ENCODE measurements at regions not wholly inside any gene's neighbourhood (a gene's known extent, or its start where the extent isn't known, plus 50 kb on each side); places are given as distances from the start of the nearest gene placed in this dataset.

DNA sequence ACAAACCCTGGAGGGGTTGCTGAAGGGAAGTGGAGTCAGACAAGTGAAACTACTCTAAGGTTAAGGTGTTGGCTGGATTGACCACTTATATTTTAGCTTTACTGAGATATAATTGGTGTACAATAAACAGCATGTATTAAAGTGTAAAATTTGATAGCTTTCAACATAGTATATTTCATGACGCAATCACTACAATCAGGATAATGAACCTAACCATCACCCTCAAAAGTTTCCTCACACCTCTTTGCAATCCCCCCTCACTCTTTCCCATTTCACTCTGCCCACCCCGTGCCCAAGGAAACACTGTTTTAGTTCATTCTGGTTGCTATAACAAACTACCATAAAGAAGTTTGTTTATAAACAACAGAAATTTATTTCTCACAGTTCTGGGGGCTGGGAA lies 508.0 kb downstream of the FGF9 start:
- TF ChIP-seq, protein P1, sequence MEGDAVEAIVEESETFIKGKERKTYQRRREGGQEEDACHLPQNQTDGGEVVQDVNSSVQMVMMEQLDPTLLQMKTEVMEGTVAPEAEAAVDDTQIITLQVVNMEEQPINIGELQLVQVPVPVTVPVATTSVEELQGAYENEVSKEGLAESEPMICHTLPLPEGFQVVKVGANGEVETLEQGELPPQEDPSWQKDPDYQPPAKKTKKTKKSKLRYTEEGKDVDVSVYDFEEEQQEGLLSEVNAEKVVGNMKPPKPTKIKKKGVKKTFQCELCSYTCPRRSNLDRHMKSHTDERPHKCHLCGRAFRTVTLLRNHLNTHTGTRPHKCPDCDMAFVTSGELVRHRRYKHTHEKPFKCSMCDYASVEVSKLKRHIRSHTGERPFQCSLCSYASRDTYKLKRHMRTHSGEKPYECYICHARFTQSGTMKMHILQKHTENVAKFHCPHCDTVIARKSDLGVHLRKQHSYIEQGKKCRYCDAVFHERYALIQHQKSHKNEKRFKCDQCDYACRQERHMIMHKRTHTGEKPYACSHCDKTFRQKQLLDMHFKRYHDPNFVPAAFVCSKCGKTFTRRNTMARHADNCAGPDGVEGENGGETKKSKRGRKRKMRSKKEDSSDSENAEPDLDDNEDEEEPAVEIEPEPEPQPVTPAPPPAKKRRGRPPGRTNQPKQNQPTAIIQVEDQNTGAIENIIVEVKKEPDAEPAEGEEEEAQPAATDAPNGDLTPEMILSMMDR (IDR thresholded peaks at IDR 0.05): no peak
- TF ChIP-seq POLR2AphosphoS5 (IDR thresholded peaks at IDR 0.05): no peak

Measured in gastroesophageal sphincter (tissue), 3 donors.